GM04504 (cell line): ENCODE measurements at regions not wholly inside any gene's neighbourhood (a gene's known extent, or its start where the extent isn't known, plus 50 kb on each side); places are given as distances from the start of the nearest gene placed in this dataset.

Experiments used
- DNase-seq: peaks from one replicate; pipeline ENCODE4 v3.0.0-alpha.2; 2012; ENCODE audit warnings: low read depth

- DNase-seq = no peak
These were observed 382.2 kb downstream of the FUT8 start for GRCh38 chr14:65794674-65795279.

- no peak for DNase-seq
These were observed 385.7 kb downstream of the FUT8 start for GRCh38 chr14:65798216-65798615.

- DNase-seq = no peak
These were observed 388.2 kb downstream of the FUT8 start for GRCh38 chr14:65800694-65801093.

GRCh38 chr14:65802196-65802595, 389.7 kb downstream of the FUT8 start:
- DNase-seq = no peak

- no peak for DNase-seq
These were observed 391.4 kb downstream of the FUT8 start for GRCh38 chr14:65803885-65804284.

GRCh38 chr14:65804439-65805112, 392.0 kb downstream of the FUT8 start:
- DNase-seq = no peak

GRCh38 chr14:65805113-65805473, 392.6 kb downstream of the FUT8 start:
- no peak for DNase-seq

- no peak for DNase-seq
These were observed 395.9 kb downstream of the FUT8 start for GRCh38 chr14:65808390-65808789.

- DNase-seq = no peak
These were observed 397.8 kb downstream of the FUT8 start for GRCh38 chr14:65810322-65810721.

- no peak for DNase-seq
These were observed 401.3 kb downstream of the FUT8 start for GRCh38 chr14:65813760-65814384.

- DNase-seq = no peak
These were observed 402.6 kb downstream of the FUT8 start for GRCh38 chr14:65815127-65815526.

GRCh38 chr14:65817011-65817410, 404.5 kb downstream of the FUT8 start:
- DNase-seq = no peak

- DNase-seq = no peak
These were observed 407.0 kb downstream of the FUT8 start for GRCh38 chr14:65819569-65819968.

- no peak for DNase-seq
These were observed 408.8 kb downstream of the FUT8 start for GRCh38 chr14:65821224-65821753.

- peak; percentile 29 for DNase-seq
These were observed 411.9 kb downstream of the FUT8 start for GRCh38 chr14:65824285-65824977.

GRCh38 chr14:65824978-65825299, 412.4 kb downstream of the FUT8 start:
- no peak for DNase-seq

GRCh38 chr14:65826946-65827345, 414.4 kb downstream of the FUT8 start:
- no peak for DNase-seq

GRCh38 chr14:65827520-65827919, 415.0 kb downstream of the FUT8 start:
- no peak for DNase-seq

GRCh38 chr14:65828396-65828795, 415.9 kb downstream of the FUT8 start:
- DNase-seq = no peak

GRCh38 chr14:65832431-65833266, 420.1 kb downstream of the FUT8 start:
- DNase-seq = no peak

GRCh38 chr14:65833267-65833880, 420.8 kb downstream of the FUT8 start:
- no peak for DNase-seq

- DNase-seq = no peak
These were observed 421.5 kb downstream of the FUT8 start for GRCh38 chr14:65834051-65834450.
